ENCODE measurements at regions not wholly inside any gene's neighbourhood (a gene's known extent, or its start where the extent isn't known, plus 50 kb on each side); places are given as distances from the start of the nearest gene placed in this dataset.

GRCh38 chr7:33701189-33701740 is 204.1 kb upstream of the BMPER start:
- no peak for DNase-seq (ENCODE audit: low spot score)

- DNase-seq (ENCODE audit: low spot score), result no peak
Measured at GRCh38 chr7:33701927-33702326, 203.4 kb upstream of the BMPER start.

- DNase-seq (ENCODE audit: low spot score), result no peak
Measured at GRCh38 chr7:33702514-33703054, 202.8 kb upstream of the BMPER start.

GRCh38 chr7:33705333-33705833 is 200.0 kb upstream of the BMPER start:
- DNase-seq (ENCODE audit: low spot score), result no peak

- DNase-seq (ENCODE audit: low spot score), result no peak
Measured at GRCh38 chr7:33706186-33706585, 199.2 kb upstream of the BMPER start.

GRCh38 chr7:33706771-33707200 is 198.6 kb upstream of the BMPER start:
- DNase-seq (ENCODE audit: low spot score), result no peak

GRCh38 chr7:33707427-33707826 is 197.9 kb upstream of the BMPER start:
- no peak for DNase-seq (ENCODE audit: low spot score)

GRCh38 chr7:33710608-33711007 is 194.7 kb upstream of the BMPER start:
- peak; percentile 61 for DNase-seq (ENCODE audit: low spot score)

GRCh38 chr7:33711231-33712019 is 193.9 kb upstream of the BMPER start:
- DNase-seq (ENCODE audit: low spot score), result no peak

GRCh38 chr7:33712020-33712414 is 193.3 kb upstream of the BMPER start:
- DNase-seq (ENCODE audit: low spot score), result no peak

- no peak for DNase-seq (ENCODE audit: low spot score)
Measured at GRCh38 chr7:33714208-33714607, 191.1 kb upstream of the BMPER start.

- DNase-seq (ENCODE audit: low spot score), result peak; percentile 60
Measured at GRCh38 chr7:33716581-33717477, 188.5 kb upstream of the BMPER start.

GRCh38 chr7:33719059-33719581 is 186.2 kb upstream of the BMPER start:
- no peak for DNase-seq (ENCODE audit: low spot score)

GRCh38 chr7:33720139-33720538 is 185.2 kb upstream of the BMPER start:
- DNase-seq (ENCODE audit: low spot score), result no peak

- no peak for DNase-seq (ENCODE audit: low spot score)
Measured at GRCh38 chr7:33720870-33721269, 184.5 kb upstream of the BMPER start.

GRCh38 chr7:33721895-33722294 is 183.4 kb upstream of the BMPER start:
- peak; percentile 43 for DNase-seq (ENCODE audit: low spot score)

- DNase-seq (ENCODE audit: low spot score), result peak; percentile 97
Measured at GRCh38 chr7:33722383-33723101, 182.8 kb upstream of the BMPER start.

- DNase-seq (ENCODE audit: low spot score), result no peak
Measured at GRCh38 chr7:33724201-33724600, 181.1 kb upstream of the BMPER start.

GRCh38 chr7:33725111-33726025 is 180.0 kb upstream of the BMPER start:
- DNase-seq (ENCODE audit: low spot score), result no peak

GRCh38 chr7:33726582-33726981 is 178.8 kb upstream of the BMPER start:
- DNase-seq (ENCODE audit: low spot score), result no peak
